ENCODE measurements at regions not wholly inside any gene's neighbourhood (a gene's known extent, or its start where the extent isn't known, plus 50 kb on each side); places are given as distances from the start of the nearest gene placed in this dataset.

DNA sequence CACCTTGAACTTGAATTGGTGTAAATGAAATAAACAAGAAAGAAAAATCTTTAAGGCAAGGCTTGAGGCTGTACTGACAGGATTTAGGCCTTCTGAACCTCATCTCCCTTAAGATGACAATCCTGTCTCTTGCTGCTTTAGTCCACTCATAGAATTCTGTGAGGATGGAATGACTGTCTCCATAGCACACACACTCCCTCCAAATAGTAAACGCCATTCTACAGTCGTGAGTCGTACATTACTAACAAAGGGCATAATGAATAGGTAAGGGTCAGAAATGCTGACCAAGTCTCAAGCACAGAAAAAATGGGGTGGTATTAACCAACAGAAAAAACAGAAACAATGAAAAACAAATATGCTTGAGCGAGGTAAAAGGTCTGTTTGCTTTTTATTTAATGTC lies 71.8 kb upstream of the SIMC1 start:
- WGBS (ENCODE audit: insufficient coverage, low lambda C conversion rate): 76% methylated on average over 3 of the region's 4 CpGs
- H3K4me1 ChIP-seq (ENCODE audit: control insufficient read depth, insufficient read depth, low read length): no peaks in the 10 kb centered on the region
- DNase-seq: no peak
- peaks cover 8% of the 10 kb centered on the region for H3K27me3 ChIP-seq (ENCODE audit: control insufficient read depth, insufficient read depth, low read length)
- no peak overlapping the region for H3K27ac ChIP-seq (ENCODE audit: low read length)
- no peak overlapping the region for H3K4me3 ChIP-seq (ENCODE audit: low read length)
- H3K36me3 ChIP-seq (ENCODE audit: control insufficient read depth, insufficient read depth, low read length): no peaks in the 10 kb centered on the region
- no peaks in the 10 kb centered on the region for H3K9me3 ChIP-seq (ENCODE audit: control insufficient read depth, low read depth, low read length)

DNA sequence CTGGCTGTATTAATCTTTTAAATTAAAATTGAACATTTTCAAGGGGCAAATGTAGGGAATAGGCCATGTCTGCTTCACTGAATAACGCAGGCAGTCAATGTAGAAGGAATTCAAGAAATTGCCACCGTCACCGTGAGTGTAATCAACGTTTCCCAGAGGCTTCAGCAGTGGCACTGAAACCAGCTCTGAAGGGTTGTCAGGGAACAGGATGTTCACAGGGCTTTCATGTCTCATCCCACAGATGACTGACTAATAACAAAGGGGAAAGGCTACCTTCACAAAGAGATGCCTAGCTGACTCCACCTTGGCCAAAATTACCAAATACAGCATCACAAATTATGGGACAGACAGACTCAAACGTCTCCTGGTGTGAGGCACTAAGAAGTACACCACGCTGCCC lies 70.4 kb upstream of the SIMC1 start:
- H3K4me3 ChIP-seq (ENCODE audit: low read length): no peak overlapping the region
- peak in 1 of 2 donors; percentile 5 for DNase-seq
- no CpG with 5 or more reads among the region's 6 CpGs for WGBS (ENCODE audit: insufficient coverage, low lambda C conversion rate)
- no peaks in the 10 kb centered on the region for H3K36me3 ChIP-seq (ENCODE audit: control insufficient read depth, insufficient read depth, low read length)
- no peaks in the 10 kb centered on the region for H3K4me1 ChIP-seq (ENCODE audit: control insufficient read depth, insufficient read depth, low read length)
- H3K9me3 ChIP-seq (ENCODE audit: control insufficient read depth, low read depth, low read length): no peaks in the 10 kb centered on the region
- H3K27me3 ChIP-seq (ENCODE audit: control insufficient read depth, insufficient read depth, low read length): peaks cover 4% of the 10 kb centered on the region
- no peak overlapping the region for H3K27ac ChIP-seq (ENCODE audit: low read length)

DNA sequence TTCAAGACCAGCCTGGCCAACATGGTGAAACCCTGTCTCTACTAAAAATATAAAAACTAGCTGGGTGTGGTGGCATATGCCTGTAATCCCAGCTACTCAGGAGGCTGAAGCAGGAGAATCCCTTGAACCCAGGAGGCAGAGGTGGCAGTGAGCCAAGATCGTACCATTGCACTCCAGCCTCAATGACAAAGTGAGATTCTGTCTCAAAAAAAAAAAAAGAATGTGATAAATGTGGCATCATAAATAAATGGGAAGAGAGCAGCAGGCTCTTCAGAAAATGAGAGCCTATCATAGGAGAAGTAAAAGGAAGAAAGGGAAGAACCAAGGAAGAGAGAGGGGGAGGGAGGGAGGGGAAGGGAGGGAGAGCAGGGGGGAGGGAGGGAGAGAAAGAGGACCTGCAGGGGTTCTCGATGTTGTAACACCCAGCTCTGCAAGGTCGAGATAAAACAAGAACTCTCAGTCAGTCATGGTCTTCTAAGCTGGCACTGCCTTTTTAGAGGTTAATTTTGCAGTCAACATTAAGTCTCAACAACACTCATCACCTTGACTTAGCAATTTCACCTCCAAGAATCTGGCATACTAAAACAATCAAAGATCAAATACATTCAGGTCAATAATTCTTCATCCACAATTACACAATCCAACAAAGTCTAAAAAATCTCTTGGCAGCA lies 68.7 kb upstream of the SIMC1 start:
- H3K27ac ChIP-seq (ENCODE audit: low read length): no peak overlapping the region
- DNase-seq: no peak
- WGBS (ENCODE audit: insufficient coverage, low lambda C conversion rate): no CpG with 5 or more reads among the region's 3 CpGs
- no peaks in the 10 kb centered on the region for H3K36me3 ChIP-seq (ENCODE audit: control insufficient read depth, insufficient read depth, low read length)
- peaks cover 2% of the 10 kb centered on the region for H3K27me3 ChIP-seq (ENCODE audit: control insufficient read depth, insufficient read depth, low read length)
- H3K4me1 ChIP-seq (ENCODE audit: control insufficient read depth, insufficient read depth, low read length): no peaks in the 10 kb centered on the region
- no peaks in the 10 kb centered on the region for H3K9me3 ChIP-seq (ENCODE audit: control insufficient read depth, low read depth, low read length)
- H3K4me3 ChIP-seq (ENCODE audit: low read length): no peak overlapping the region

DNA sequence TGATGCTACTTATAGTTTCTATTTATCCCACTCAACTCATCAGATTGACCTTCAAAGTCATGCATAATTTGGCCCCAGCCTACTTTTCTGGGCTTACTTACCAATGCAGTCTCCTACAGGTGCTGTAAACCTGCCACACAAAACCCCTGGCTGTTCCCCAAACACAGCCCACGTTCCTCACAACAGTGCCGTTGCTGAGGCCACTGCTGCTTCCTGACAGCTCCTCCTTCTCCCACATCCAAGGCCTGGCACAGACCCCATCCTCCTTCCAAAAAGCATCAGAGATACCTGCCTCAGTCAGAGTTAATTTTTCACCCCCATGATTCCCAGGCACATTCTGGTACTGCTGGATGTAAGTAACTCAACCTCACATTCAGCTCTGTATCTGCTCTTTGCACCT lies 68.1 kb upstream of the SIMC1 start:
- Histone ChIP-seq H3K4me1 (ENCODE audit: control insufficient read depth, insufficient read depth, low read length) (no peaks in the 10 kb centered on the region), H3K27ac (ENCODE audit: low read length) (no peak overlapping the region), H3K27me3 (ENCODE audit: control insufficient read depth, insufficient read depth, low read length) (peaks cover 2% of the 10 kb centered on the region), H3K9me3 (ENCODE audit: control insufficient read depth, low read depth, low read length) (no peaks in the 10 kb centered on the region), H3K36me3 (ENCODE audit: control insufficient read depth, insufficient read depth, low read length) (no peaks in the 10 kb centered on the region), H3K4me3 (ENCODE audit: low read length) (no peak overlapping the region)
- no CpG with 5 or more reads among the region's 2 CpGs for WGBS (ENCODE audit: insufficient coverage, low lambda C conversion rate)
- no peak for DNase-seq

DNA sequence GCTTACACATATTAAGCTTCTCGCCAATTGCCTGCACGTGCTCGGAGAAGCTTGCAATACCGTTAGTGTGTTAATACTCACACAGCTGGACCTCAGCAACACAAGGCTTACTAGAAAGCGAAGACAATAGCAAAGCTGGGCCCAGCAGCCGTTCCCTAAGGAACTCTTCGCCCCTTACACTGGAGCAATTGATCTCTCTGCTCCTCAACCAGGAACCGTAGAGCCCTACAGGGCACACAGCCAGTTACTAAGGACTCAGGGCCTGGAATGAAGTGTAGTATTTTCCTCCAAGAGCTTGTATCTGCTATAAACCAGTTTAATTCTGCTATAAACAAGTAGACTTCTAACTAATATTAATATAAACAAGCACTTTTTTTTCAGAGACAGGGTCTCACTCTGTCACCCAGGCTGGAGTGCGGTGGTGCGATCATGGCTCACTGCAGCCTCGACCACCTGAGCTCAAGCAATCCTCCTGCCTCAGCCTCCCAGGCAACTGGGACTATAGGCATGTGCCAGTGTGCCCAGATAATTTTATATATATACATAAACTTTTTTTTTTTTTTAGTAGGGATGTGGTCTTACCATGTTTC lies 67.0 kb upstream of the SIMC1 start:
- no peaks in the 10 kb centered on the region for H3K36me3 ChIP-seq (ENCODE audit: control insufficient read depth, insufficient read depth, low read length)
- WGBS (ENCODE audit: insufficient coverage, low lambda C conversion rate): 100% methylated on average over 1 of the region's 11 CpGs
- no peak overlapping the region for H3K4me3 ChIP-seq (ENCODE audit: low read length)
- no peak for DNase-seq
- peaks cover 6% of the 10 kb centered on the region for H3K27me3 ChIP-seq (ENCODE audit: control insufficient read depth, insufficient read depth, low read length)
- no peaks in the 10 kb centered on the region for H3K9me3 ChIP-seq (ENCODE audit: control insufficient read depth, low read depth, low read length)
- no peaks in the 10 kb centered on the region for H3K4me1 ChIP-seq (ENCODE audit: control insufficient read depth, insufficient read depth, low read length)
- no peak overlapping the region for H3K27ac ChIP-seq (ENCODE audit: low read length)

DNA sequence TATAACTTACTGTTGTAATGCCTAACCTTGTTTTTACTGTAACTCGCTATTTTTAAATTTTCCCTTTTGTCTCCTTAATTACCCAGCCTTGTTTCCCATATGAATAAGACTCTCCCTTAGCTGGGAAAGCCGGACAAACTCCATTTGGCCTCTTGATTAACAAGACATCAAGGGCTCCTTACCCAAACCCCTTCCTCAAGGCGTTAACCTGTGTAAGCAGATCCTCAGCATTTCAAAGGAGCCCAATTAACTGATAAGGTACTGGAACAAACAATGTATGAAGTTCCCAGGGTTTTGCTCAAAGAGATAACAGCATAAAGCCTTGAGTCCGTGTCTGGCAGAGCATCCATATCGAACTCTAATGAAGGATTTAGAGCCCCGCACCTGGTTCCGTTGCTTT lies 66.0 kb upstream of the SIMC1 start:
- WGBS (ENCODE audit: insufficient coverage, low lambda C conversion rate): 43% methylated on average over 1 of the region's 7 CpGs
- Histone ChIP-seq H3K36me3 (ENCODE audit: control insufficient read depth, insufficient read depth, low read length) (no peaks in the 10 kb centered on the region), H3K27me3 (ENCODE audit: control insufficient read depth, insufficient read depth, low read length) (peaks cover 12% of the 10 kb centered on the region), H3K4me3 (ENCODE audit: low read length) (no peak overlapping the region), H3K27ac (ENCODE audit: low read length) (no peak overlapping the region), H3K9me3 (ENCODE audit: control insufficient read depth, low read depth, low read length) (no peaks in the 10 kb centered on the region), H3K4me1 (ENCODE audit: control insufficient read depth, insufficient read depth, low read length) (no peaks in the 10 kb centered on the region)
- no peak for DNase-seq

DNA sequence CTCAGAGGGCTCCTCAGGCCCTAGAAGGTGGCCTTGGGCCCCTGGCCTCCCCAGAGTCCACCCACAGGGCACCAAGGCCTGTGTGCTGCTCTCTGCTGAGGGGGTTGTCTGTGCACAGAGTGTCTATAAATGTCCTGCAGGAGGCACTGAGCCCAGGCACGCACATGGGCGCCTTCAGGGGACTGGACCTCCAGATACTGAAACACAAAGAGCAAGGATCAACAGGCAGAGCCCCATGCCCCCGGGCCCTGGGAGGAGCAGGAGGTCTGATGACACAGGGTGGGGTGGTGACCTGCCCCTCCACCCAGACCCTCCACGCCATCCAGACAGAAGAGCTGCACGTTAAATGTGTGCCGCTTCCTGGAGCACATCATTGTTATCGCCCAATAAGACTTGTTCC lies 64.6 kb upstream of the SIMC1 start:
- Histone ChIP-seq H3K27me3 (ENCODE audit: control insufficient read depth, insufficient read depth, low read length) (peaks cover 17% of the 10 kb centered on the region), H3K9me3 (ENCODE audit: control insufficient read depth, low read depth, low read length) (no peaks in the 10 kb centered on the region), H3K4me3 (ENCODE audit: low read length) (no peak overlapping the region), H3K36me3 (ENCODE audit: control insufficient read depth, insufficient read depth, low read length) (no peaks in the 10 kb centered on the region), H3K27ac (ENCODE audit: low read length) (no peak overlapping the region), H3K4me1 (ENCODE audit: control insufficient read depth, insufficient read depth, low read length) (no peaks in the 10 kb centered on the region)
- no CpG with 5 or more reads among the region's 7 CpGs for WGBS (ENCODE audit: insufficient coverage, low lambda C conversion rate)
- DNase-seq: no peak

DNA sequence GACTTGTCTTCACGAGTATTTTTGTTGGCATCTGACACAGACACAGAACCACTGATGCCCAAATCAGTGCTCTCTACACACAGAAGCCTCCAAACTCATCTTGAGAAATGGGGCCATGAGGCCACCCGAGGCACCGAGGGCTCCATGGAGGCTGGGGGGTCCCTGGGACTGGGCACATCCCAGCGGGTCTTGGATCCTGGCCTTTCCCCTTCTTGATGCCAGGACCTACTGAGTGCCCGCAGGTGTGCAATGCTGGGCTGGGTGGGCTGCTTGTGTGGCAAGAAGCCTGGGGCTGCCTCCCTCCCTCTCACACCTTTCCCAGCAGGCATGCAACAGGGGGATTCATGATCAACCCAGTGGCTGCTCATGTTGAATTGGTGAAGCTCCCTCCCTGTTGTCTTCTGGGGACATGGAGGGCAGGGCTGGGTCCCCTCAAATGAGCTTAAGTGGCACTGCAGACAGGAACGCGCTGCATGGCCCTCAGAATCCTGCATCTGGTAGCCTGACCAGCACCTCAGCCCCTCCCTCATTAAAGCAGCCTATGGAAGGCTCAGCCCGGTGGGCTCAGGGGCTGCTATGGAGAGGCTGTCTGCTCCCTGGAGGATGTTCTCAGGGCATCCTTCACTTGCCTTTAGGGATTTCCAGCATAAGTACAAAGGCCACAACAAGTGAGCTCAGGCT lies 63.7 kb upstream of the SIMC1 start:
- Histone ChIP-seq H3K4me1 (ENCODE audit: control insufficient read depth, insufficient read depth, low read length) (no peaks in the 10 kb centered on the region), H3K36me3 (ENCODE audit: control insufficient read depth, insufficient read depth, low read length) (no peaks in the 10 kb centered on the region), H3K9me3 (ENCODE audit: control insufficient read depth, low read depth, low read length) (no peaks in the 10 kb centered on the region), H3K27ac (ENCODE audit: low read length) (no peak overlapping the region), H3K4me3 (ENCODE audit: low read length) (no peak overlapping the region), H3K27me3 (ENCODE audit: control insufficient read depth, insufficient read depth, low read length) (peaks cover 20% of the 10 kb centered on the region)
- WGBS (ENCODE audit: insufficient coverage, low lambda C conversion rate): no CpG with 5 or more reads among the region's 8 CpGs
- no peak for DNase-seq

DNA sequence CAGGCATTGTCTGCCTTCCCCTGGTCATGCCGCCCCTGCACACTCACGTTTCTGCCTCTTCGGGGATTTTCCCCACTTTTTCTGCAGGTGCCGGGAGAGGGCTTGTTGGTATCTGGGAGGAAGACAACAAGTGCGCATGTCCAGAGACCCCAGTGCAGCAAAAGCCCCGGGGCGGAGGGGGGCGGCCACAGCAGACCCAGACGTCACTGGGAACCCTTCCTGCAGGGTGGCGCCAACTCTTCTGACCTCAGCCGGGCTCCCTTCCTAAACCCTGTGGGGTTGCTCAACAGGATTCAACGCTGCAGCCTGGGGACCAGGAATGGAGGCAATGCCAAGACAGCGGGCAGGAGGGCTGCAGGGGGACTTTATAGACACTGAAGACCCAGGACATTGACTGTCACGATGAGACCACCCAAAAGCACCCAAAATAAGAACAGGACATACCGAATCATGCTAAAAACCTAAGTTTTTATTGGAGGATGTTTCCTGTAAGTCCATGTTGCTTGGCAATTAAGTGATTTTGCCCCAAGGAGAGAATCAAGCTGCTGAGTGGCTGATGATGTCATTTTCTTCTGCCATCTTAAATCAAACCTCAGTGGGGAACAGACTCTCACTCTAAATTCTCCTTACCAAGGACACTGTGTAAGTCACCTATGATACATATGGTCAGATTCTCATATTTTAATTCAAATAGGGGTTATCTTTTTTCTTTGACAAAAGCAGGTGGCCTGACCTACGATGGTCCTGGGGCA lies 62.9 kb upstream of the SIMC1 start:
- Histone ChIP-seq H3K4me1 (ENCODE audit: control insufficient read depth, insufficient read depth, low read length) (no peaks in the 10 kb centered on the region), H3K9me3 (ENCODE audit: control insufficient read depth, low read depth, low read length) (no peaks in the 10 kb centered on the region), H3K27ac (ENCODE audit: low read length) (no peak overlapping the region), H3K36me3 (ENCODE audit: control insufficient read depth, insufficient read depth, low read length) (no peaks in the 10 kb centered on the region), H3K4me3 (ENCODE audit: low read length) (no peak overlapping the region), H3K27me3 (ENCODE audit: control insufficient read depth, insufficient read depth, low read length) (peaks cover 20% of the 10 kb centered on the region)
- DNase-seq: no peak
- no CpG with 5 or more reads among the region's 16 CpGs for WGBS (ENCODE audit: insufficient coverage, low lambda C conversion rate)

DNA sequence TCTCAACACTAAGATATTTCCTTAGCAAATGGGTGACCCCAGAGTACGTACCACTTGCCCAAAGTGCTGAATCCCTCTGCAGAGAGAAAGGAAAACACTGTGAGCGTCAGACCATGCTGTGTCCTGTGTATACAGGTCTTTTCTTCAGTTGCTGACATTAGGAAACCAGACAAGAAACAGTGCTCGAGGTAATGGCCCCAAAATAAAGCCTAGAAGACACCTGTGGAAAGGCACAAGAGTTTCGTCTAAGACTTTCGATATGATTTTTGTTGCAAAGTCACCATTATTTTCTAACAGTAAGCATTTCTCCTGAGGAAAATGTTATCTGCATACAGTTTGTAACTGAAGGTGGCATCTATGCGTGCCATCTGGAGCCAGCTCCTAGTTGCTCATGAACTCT lies 62.0 kb upstream of the SIMC1 start:
- Histone ChIP-seq H3K27me3 (ENCODE audit: control insufficient read depth, insufficient read depth, low read length) (peaks cover 20% of the 10 kb centered on the region), H3K27ac (ENCODE audit: low read length) (no peak overlapping the region), H3K36me3 (ENCODE audit: control insufficient read depth, insufficient read depth, low read length) (no peaks in the 10 kb centered on the region), H3K4me1 (ENCODE audit: control insufficient read depth, insufficient read depth, low read length) (no peaks in the 10 kb centered on the region), H3K9me3 (ENCODE audit: control insufficient read depth, low read depth, low read length) (no peaks in the 10 kb centered on the region), H3K4me3 (ENCODE audit: low read length) (no peak overlapping the region)
- DNase-seq: no peak
- 90% methylated on average over 3 of the region's 6 CpGs for WGBS (ENCODE audit: insufficient coverage, low lambda C conversion rate)
